NCI-H510A treated with DMSO at 0.1 percent for 48 hours (cell line): ENCODE measurements at regions not wholly inside any gene's neighbourhood (a gene's known extent, or its start where the extent isn't known, plus 50 kb on each side); places are given as distances from the start of the nearest gene placed in this dataset.

Source experiments
- DNase-seq: peaks from one replicate; lab custom pipeline; 2025; lab: John Stamatoyannopoulos, UW

DNA sequence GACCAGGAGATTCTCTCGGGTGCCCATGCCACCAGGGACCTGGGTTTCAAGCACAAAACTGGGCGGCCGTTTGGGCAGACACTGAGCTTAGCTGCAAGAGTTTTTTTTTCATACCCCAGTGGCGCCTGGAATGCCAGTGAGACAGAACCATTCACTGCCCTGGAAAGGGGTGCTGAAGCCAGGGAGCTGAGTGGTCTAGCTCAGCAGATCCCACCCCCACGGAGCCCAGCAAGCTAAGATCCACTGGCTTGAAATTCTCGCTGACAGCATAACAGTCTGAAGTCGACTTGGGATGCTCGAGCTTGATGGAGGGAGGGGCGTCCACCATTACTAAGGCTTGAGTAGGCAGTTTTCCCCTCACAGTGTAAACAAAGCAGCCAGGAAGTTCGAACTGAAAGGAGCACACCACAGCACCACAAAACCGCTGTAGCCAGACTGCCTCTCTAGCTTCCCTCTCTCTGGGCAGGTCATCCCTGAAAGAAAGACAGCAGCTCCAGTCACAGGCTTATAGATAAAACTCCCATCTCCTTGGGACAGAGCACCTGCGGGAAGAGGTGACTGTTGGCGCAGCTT lies 157.7 kb downstream of the GIPC2 start:
- DNase-seq, result peak; percentile 62

DNA sequence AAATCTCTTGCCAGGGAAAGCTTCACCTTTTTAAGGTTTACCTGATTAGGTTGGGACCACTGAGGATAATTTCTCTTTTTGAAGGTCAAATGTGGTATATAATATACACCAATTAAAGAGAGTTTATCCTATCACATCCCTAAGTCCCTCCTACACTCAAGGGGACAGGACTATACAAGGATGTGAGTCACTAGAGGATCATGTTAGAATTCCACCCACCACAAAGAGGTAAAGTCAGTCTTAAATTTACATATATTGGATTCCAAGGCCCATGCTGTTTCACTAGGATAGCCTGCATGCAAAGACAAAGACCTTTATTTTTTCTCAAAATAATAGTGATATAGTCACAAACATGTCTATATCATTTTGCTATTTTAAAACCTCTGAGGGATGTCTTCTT lies 164.4 kb downstream of the GIPC2 start:
- DNase-seq, result no peak

DNA sequence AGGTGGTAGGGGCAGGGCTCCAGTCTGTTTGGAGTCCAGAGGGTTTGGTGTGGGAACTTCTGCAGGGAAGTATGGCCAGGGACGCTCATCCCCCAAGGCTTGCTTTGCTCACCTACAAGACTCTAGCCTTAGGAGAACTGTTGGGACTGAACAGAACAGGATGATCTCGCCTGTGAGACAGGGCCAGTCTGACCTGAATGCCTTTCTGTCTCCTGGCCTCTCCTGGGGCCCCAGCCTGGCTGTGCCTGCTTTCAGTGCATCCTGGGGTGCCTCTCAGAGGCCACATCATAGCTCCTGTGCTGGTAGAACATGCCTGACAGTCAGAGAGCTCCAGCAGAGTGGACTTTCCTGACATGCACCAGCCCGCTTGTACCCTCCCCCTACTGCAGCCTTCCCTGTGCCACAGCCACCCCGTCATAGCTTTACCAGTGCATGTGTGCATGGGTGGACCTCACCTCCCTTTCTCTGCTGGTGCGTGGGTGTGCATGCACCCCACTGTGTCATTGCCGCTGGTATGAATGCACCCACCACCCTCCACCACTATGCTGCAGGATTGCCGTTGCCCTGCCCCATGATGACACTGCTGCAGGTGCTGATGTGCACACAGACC lies 165.8 kb downstream of the GIPC2 start:
- no peak for DNase-seq

DNA sequence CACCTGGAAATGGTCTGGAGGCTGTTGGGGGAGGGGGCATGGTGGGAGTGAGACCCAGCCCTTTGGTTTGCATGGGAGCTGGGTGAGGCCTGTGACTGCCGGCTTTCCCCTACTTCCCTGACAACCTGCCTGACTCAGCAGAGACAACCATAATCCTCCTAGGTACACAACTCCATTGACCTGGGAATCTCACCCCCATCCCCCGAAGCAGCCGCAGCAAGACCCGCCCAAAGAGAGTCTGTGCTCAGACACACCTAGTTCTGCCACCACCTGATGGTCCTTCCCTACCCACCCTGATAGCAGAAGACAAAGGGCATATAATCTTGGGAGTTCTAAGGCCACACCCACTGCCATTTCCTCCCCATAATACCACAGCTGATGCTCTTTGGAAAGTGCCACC lies 168.6 kb downstream of the GIPC2 start:
- DNase-seq, result no peak

DNA sequence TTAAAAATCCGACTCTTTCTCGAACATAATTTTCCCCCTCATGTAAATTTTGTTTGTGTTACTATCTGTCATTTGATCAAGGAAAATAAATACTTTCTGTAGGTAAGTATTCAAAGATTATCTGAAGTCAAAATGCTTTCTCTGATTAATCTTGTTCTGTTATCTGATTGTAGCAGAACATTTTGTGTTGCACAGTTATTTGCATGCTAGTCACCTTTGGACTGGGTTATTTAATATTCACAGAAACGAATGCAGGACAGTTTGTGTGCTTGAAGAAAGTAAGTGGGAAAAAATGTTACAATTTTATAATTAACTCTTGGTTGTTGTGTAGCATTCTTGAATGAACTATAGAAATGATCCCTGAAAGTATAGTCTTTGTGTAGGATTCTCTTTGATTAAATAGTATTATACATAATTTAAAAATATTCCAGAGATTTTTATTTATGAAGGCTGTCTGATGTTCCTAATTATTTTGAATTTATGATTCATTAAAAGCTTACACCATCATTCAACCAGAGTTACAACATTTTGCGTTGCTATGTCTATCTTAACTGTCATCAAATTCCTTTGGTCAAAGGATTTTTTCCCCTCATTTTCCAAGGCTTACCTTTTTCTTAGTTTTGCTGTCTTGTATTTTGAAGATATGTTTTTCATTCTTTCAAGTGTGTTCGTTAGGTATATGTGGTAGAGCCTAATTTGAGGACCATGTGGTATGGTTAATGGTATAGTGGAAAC lies 176.6 kb downstream of the GIPC2 start:
- no peak for DNase-seq

DNA sequence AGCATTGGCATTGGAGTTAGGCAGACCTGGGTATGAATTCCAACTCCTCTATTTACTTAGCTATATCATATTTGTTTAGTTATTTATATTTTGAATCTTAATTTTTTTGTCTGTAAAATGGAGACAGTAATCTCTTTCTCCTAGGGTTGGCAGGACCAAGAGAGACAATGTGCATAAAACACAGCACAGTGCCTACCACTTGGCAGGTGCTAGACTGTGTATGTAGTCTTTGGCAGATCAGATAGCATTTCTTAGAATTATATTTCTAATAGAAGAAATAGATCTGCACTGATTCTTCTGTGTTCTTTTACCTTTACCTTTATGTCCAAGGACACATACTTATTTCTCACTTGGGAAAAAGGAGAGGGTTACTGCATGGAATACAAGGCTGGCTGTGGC lies 177.2 kb downstream of the GIPC2 start:
- no peak for DNase-seq

DNA sequence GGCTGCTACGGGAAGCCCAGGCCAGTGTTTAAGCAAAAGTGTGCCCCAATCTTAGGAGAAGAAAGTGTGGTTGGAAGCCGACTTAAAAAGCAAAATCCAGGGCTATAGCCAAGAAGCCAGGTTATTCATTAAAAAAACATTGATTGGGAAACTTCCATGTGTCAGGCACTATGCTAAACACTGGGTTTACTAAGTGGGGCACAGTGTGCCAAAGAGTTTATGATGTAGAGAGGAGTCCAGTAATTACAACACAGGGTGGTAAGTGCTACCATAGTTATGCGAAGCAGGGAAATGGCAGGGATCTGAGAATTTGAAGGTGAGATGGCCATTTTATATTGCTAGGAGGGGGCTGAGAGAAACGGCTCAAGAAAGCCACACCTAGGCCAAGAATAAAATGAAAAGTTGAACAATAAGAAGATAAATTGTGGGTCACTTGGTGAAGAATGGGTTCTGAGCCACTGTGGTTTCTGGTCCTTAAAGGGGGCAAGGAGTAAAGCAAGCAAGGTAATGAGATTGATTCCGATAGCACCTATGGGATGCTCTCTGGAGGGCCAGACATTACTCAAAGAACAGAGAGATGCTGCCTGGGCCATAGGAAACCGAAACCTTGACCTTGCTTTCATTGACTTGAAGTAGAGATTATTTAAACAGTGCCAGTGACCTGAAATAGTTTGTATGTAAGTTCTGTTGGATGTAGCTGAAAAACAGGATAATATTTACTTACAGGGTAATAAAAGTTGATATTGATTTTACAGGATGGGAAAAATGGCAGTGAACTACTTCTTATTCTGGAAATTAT lies 177.8 kb downstream of the GIPC2 start:
- no peak for DNase-seq

DNA sequence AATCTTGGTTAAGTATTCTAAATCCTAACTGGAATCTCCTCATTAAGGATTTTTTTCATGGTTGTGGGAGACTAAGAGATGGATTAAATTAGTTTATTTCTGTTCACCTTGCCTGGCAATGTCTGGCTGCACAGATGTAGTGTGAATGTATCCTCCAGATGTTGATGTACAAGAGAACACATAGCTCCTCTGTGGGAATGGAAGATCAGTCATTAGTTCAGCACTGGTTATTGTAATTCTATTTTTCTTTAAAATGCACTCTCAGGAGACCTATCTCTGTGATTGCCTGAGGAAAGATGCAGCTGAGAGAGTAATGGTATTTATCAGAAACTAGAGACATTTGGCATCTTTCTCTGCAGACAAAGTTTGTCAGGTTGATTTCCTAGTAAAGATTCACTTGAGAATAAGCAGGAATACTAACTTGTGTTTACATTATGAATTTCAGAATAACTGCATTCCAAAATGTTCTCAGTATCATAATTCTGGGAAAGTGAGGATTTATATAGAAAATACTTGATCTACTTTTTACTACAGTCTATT lies 178.6 kb downstream of the GIPC2 start:
- DNase-seq, result no peak

DNA sequence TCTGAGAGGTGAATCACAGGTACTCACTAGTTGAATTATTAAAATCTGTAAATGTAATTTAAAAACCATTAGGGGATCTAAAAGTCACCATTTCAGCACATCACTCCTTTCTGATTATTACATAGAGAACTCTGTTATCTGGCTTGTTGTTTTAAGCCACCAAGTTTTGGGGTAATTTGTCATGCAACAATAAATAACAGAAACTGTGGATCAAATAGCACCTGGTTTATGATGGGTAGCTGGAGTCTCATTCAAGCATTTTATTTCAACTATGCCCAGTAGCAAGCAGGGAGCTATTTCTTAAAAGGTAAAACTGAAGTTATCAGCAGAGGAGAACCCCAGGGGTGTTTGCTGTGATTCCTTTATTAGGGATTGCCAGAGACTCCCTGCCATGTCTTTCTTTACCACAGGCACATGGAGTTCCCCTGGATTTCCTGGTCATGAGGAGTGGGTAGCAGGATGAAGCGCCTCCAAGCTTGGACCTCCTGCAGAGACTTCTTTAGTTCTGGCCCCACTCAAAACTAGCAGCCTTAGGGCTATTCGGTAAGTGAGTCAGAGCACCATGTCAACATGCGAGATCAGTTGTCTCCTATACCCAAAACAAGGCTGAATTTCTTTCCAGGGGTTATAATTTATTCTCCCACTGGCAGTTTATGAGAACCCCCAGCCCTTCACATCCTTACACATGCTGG lies 179.2 kb downstream of the GIPC2 start:
- DNase-seq, result no peak

DNA sequence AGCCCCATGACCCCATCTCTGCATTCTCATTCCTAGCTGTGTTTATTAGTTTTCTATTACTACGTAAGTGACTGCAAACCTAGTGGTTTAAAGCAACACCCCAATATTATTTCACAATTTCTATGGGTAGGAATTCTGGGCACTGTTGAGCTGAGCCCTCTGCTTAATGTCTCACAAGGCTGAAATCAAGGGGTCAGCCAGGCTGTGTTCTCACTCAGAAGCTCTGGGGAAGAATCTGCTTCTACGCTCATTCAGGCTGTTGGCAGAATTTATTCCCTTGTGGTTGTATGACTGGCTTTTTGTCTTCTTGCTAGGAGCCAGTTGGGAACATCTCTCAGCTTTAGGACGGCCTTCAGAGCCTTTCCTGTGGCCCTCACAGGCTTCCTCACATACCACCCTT lies 181.0 kb downstream of the GIPC2 start:
- no peak for DNase-seq

DNA sequence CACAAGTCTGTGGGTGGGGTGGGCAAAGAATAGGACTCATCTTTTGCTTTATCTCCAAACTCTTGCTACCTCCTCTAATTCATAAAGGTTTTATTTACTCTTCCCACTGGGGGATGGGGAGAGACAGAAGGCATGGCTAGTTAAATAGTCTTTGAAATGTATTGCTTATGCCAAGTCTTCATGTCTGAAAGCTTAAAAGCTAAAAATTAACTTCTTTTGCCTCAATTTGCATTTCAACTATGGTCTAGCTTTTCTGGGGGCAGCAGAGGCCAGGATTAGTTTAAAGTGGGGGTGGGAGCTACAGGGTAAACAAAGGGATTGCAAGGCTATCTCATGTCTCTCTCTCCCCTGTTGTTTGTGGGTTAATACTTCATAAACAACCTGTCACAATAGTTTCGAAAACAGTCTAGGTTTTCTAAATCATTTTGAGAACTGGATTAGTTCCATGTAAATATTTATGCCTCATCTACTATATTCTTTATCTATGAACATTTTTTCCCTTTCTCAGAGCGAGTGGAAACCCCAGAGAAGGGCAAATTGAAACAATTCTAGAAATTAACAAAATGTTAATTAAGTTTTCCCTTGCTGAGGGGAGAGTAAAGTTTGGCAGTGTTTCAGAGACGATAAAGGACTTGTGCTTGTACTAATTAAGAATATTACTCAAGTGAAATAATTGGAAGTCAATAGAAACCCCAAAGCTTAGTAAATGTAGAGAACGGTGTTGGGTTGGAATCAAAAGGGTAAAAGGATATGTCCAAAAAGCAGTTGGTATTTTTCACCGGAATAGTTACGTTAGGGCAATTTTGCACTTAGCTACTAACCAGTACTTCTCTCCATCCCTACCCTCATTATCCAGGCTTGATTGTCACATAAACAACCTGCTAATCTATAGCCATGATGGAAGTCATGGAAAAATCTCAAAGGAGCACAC lies 182.2 kb downstream of the GIPC2 start:
- no peak for DNase-seq

DNA sequence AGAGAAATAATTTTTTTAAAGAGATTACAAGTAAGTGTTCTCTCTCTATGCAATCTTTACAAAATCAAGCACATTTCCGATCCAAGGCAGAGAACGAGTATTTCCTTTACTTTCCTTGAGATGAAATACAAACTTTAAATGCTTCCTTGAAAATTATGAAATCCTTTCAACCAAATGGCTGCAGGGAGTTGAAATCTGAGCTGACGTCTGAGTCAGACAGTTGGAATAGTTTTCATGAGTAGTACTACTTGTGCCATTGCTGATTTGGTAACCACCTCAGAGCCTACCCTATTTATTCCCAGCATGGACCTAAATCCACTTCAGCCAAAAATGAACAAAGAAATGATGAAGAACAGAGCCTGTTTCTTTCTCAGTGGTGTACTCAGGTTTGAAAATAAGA lies 183.6 kb downstream of the GIPC2 start:
- DNase-seq, result no peak

DNA sequence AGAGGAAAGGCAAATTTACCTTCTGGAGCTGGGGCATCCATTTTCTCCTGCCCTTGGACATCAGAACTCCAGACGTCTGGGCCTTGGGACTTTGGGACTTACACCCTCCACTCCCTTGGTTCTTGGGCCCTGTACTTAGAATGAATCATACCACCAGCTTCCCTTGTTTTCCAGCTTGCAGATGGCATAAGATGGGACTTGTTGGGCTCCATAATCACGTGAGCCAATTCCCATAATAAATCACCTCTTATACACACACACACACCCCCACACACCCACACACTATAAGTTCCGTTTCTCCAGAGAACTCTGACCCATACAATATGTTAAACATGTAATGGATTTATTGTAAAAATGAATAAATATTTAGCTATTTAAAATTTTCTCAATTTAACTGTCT lies 185.7 kb downstream of the GIPC2 start:
- DNase-seq, result no peak

DNA sequence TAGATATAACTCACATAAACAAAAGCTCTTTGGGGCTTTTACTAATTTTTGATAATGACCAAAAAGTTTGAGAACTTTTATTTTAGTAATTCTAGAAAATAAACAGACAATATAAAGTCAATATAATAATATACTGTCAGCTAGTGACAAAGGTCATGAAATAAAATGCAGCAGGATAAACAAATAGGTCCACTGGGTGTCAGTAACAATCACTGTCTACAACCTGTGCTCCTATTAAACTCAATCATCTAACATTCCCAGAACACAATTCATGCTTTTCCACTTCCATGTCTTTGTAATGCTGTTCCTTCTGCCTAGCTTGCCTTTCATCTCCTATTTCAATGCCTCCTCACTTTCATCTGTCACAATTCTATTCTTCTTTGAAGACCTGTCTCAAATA lies 186.1 kb downstream of the GIPC2 start:
- no peak for DNase-seq

DNA sequence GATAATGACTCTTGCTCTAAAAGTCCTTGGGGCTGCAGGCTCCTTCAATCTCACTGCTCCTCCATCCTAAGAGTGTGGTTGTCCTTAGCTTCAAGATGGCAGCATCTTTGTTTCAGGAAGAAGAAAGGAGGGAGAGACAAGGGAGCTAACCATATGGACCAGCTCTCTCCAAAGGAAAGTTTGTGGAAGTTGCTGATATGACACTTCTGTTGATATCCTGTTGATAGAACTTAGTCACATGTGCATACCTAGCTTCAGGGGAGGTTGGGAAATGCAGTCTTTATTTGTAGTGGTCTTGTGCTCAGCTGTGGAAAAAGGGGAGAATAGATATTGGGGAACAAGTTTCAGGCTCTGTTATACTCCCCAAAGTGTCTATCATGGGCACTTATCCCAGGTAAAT lies 186.9 kb downstream of the GIPC2 start:
- DNase-seq, result no peak

DNA sequence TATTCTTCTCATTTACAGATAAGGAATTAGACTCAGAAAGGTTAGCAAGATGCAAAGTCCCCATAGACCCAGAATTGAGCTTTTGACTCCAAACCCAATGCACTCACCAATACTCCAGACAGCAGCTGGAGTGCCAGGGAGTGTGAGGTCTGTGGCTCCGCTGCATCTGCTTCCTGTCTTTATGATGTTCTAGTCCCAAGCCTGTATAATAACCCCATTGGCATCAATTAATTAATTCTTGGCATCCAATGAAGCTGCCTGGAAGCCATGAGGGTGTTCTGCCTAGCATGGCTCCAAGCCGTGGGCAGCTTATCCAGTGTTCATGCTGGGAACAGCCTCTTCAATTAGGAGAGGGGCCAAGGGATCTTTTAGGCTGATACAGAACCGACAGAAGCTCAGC lies 188.7 kb downstream of the GIPC2 start:
- no peak for DNase-seq

DNA sequence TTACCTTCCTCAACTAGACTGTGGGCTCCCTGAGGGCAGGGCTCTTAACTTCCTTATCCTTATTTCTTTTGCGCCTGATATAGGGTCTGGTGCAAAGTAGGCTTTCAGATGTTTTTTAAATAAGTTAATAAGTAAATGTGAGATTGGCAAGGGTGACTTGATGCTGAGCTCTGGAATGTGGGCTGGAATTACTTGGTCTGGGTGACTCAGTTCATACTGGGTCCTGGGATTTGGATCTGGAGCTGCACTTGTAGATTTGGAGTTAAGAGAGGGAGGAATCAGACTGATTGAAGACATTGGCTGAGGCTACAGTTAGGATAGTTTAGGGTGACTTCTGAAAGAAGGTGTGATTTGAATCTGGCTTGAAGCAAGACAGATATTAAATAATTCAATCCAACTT lies 190.9 kb downstream of the GIPC2 start:
- DNase-seq, result no peak

DNA sequence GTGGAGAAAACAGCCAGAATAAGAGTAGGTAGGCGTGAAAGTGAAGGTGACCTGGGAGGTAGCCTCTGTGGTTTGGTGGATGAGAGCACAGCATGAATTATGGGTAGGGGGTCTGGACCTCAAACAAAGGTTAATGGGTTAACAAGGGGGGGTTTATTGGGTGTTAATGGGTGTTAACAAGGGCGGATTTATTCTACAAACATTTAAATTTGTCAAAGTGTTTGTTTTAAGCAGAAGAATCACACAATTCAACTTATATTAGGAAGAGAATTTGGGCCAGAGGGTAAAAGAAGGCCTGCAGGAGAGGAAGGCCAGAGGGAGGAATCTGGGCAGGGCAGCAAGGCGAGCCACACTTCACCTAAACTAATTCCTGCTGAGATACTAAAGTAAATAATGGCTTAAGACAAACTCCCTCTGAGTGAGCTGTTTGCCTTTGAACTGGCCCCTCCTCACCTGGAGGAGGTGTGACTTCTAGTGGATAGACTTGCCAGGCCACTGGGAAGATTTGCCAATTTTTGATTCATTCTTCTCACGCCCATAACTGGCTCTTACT lies 191.7 kb downstream of the GIPC2 start:
- peak; percentile 44 for DNase-seq

DNA sequence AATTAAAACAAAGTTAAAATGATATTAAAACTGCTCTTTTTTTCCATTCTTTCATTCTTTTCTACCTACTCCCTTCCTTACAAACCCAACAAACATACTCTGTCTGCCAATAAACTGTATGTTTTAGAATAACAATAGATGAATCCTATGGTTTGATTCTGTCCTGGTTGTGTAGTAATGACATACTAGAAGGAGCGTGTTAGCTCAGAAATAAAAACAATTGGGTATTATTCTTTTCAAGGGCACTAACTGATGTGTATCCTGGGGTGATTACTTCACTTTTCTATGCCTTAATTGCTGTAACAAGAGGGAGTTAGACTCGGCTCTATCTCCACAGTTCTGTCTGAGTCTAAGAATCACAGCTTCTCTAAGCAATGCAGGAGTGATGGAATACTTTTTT lies 194.4 kb downstream of the GIPC2 start:
- DNase-seq, result no peak

DNA sequence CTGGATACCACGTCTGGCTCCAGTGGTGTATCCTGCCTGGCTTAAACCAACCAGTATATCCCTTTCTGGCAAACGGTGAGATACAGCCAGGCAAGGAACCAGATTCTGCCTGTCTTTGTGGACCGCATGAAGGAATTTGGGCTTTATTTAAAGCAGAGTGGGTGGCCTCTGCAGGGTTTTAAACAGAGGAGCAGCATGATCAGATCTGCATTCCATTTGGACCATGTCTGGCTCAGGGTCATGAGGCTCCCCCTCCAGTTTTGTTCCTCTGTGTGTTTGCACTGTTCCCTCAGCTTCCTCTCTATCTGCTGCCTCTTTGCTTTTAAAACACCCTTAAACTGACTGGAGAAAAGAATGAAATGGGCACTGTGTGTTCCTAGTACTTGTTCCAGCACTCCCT lies 195.0 kb downstream of the GIPC2 start:
- no peak for DNase-seq

DNA sequence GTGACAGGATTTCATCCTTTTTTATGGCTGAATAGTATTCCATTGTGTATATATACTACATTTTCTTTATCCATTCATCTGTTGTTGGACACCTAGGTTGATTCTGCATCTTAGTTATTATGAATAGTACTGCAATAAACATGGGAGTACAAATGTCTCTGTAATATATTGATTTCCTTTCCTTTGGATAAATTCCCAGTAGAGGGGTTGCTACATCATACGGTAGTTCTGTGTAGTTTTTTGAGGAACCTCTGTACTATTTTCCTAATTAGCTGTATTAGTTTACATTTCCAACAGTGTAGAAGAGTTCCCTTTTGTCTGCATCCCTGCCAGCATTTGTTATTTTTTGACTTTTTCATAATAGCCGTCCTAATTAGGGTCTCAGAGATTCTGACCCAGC lies 201.3 kb downstream of the GIPC2 start:
- no peak for DNase-seq
